GM23338 (cell line): ENCODE measurements at regions not wholly inside any gene's neighbourhood (a gene's known extent, or its start where the extent isn't known, plus 50 kb on each side); places are given as distances from the start of the nearest gene placed in this dataset.

Source experiments
- ATAC-seq: fragments of 200-7000 bp; cut with Tn5 transposase; 3 replicates; pipeline ENCODE4 v1.9.1; 2020
- DNase-seq: peaks from one replicate; pipeline ENCODE4 v3.0.0-alpha.2; 2015; ENCODE audit warnings: low spot score
- H2AFZ ChIP-seq: fragments of 200-600 bp; sonication (generic); 2 replicates; pipeline ENCODE4 v1.8.0; 2016; ENCODE audit warnings: antibody characterized with exemption, mild to moderate bottlenecking, moderate library complexity
- H3F3A ChIP-seq: fragments of 200-600 bp; sonication (generic); replicated peaks from 2 replicates; pipeline ENCODE4 v1.8.0; 2017; ENCODE audit warnings: antibody characterized with exemption, mixed run types, low read depth
- H3K27ac ChIP-seq: fragments of 200-600 bp; sonication (generic); 2 replicates; pipeline ENCODE4 v1.6.1; 2016; ENCODE audit warnings: low read depth
- H3K27me3 ChIP-seq: fragments of 200-600 bp; sonication (generic); 2 replicates; pipeline ENCODE4 v1.8.0; 2016; ENCODE audit warnings: mild to moderate bottlenecking, mixed run types, moderate library complexity; ENCODE audit not compliant: insufficient read depth
- H3K36me3 ChIP-seq: fragments of 200-600 bp; sonication (generic); 2 replicates; pipeline ENCODE4 v1.8.0; 2016; ENCODE audit warnings: mild to moderate bottlenecking; ENCODE audit not compliant: insufficient read depth
- H3K4me1 ChIP-seq: fragments of 200-600 bp; sonication (generic); 2 replicates; pipeline ENCODE4 v1.8.0; 2016; ENCODE audit warnings: mild to moderate bottlenecking, moderate library complexity; ENCODE audit not compliant: insufficient read depth
- H3K4me2 ChIP-seq: fragments of 200-600 bp; sonication (generic); 2 replicates; pipeline ENCODE4 v1.7.1; 2017; ENCODE audit warnings: mixed run types
- H3K4me3 ChIP-seq: fragments of 200-600 bp; sonication (generic); 2 replicates; pipeline ENCODE4 v1.6.1; 2016; ENCODE audit warnings: mixed run types
- H3K79me2 ChIP-seq: fragments of 200-600 bp; sonication (generic); replicated peaks from 2 replicates; pipeline ENCODE4 v1.8.0; 2017; ENCODE audit warnings: mild to moderate bottlenecking; ENCODE audit not compliant: insufficient read depth
- H3K9me2 ChIP-seq: fragments of 200-600 bp; sonication (generic); 2 replicates; pipeline ENCODE4 v1.8.0; 2017; ENCODE audit not compliant: insufficient read depth
- H4K20me1 ChIP-seq: fragments of 200-600 bp; sonication (generic); replicated peaks from 2 replicates; pipeline ENCODE4 v1.8.0; 2017; ENCODE audit warnings: mild to moderate bottlenecking; ENCODE audit not compliant: insufficient read depth
- H3K27ac Mint-ChIP-seq: 2 replicates; pipeline ENCODE4 v1.8.0; 2020; ENCODE audit warnings: inconsistent platforms, mild to moderate bottlenecking, moderate library complexity, mixed read lengths
- H3K27me3 Mint-ChIP-seq: 3 replicates; pipeline ENCODE4 v1.8.0; 2022; ENCODE audit warnings: low read depth, mild to moderate bottlenecking, moderate library complexity, mixed read lengths, inconsistent platforms; ENCODE audit not compliant: insufficient read depth, poor library complexity
- H3K36me3 Mint-ChIP-seq: 3 replicates; pipeline ENCODE4 v1.8.0; 2021; ENCODE audit warnings: low read depth, mild to moderate bottlenecking, inconsistent platforms, moderate library complexity, mixed read lengths
- H3K4me1 Mint-ChIP-seq: 3 replicates; pipeline ENCODE4 v1.8.0; 2020; ENCODE audit warnings: mild to moderate bottlenecking, inconsistent platforms, mixed read lengths
- H3K4me3 Mint-ChIP-seq: 3 replicates; pipeline ENCODE4 v1.8.0; 2021; ENCODE audit warnings: moderate library complexity, mild to moderate bottlenecking, inconsistent platforms, mixed read lengths
- H3K9me3 Mint-ChIP-seq: 3 replicates; pipeline ENCODE4 v1.8.0; 2020; ENCODE audit warnings: moderate library complexity, mild to moderate bottlenecking, inconsistent platforms, mixed read lengths
- CREB1 ChIP-seq: fragments of 250-450 bp; sonication (Bioruptor Pico); IDR thresholded peaks from 2 replicates; pipeline ENCODE4 v1.5.0; 2020; ENCODE audit warnings: low read depth, mild to moderate bottlenecking, moderate library complexity
- EZH2 ChIP-seq: fragments of 200-600 bp; sonication (generic); IDR thresholded peaks from one replicate; pipeline ENCODE4 v1.8.0; 2017; ENCODE audit warnings: antibody characterized with exemption, mild to moderate bottlenecking, low read depth; ENCODE audit not compliant: unreplicated experiment
- EZH2phosphoT487 ChIP-seq: fragments of 200-600 bp; sonication (generic); IDR thresholded peaks from one replicate; pipeline ENCODE4 v1.8.1; 2018; ENCODE audit warnings: antibody characterized with exemption; ENCODE audit not compliant: unreplicated experiment
- JUNB ChIP-seq: IDR thresholded peaks from one replicate; pipeline ENCODE4 v1.6.1; 2016; ENCODE audit warnings: antibody characterized with exemption; ENCODE audit not compliant: unreplicated experiment
- NANOG ChIP-seq: IDR thresholded peaks from 2 replicates; pipeline ENCODE4 v1.6.1; 2016; ENCODE audit warnings: antibody characterized with exemption, borderline replicate concordance
- POLR2AphosphoS5 ChIP-seq: IDR thresholded peaks from 2 replicates; pipeline ENCODE4 v1.6.1; 2016; ENCODE audit warnings: antibody characterized with exemption, low read depth
- STAT1 ChIP-seq: IDR thresholded peaks from one replicate; pipeline ENCODE4 v1.6.1; 2016; ENCODE audit warnings: antibody characterized with exemption; ENCODE audit not compliant: unreplicated experiment
- ZNF114 ChIP-seq: fragments of 250-450 bp; sonication (Bioruptor Pico); IDR thresholded peaks from 2 replicates; pipeline ENCODE4 v1.5.0; 2020; ENCODE audit warnings: mild to moderate bottlenecking, moderate library complexity
- ZNF331 ChIP-seq: fragments of 250-450 bp; sonication (Bioruptor Pico); IDR thresholded peaks from 2 replicates; pipeline ENCODE4 v1.5.0; 2020; ENCODE audit warnings: low read depth, mild to moderate bottlenecking, moderate library complexity
- TF ChIP-seq, protein P1 (sequence below): IDR thresholded peaks from one replicate; pipeline ENCODE4 v1.6.1; 2018; ENCODE audit warnings: antibody characterized with exemption; ENCODE audit not compliant: unreplicated experiment
- TF ChIP-seq, protein P2 (sequence below), 2 experiments: fragments of 200-600 bp in 1 of 2; sonication (generic) in 1 of 2; conservative IDR thresholded peaks; 2 replicates each; pipeline versions ENCODE4 v1.5.1 to v1.6.1; 2016 to 2017; ENCODE audit warnings: antibody characterized with exemption in 2 of 2, low read depth in 2 of 2, mild to moderate bottlenecking in 2 of 2, moderate library complexity in 1 of 2
- TF ChIP-seq, protein P3 (sequence below): IDR thresholded peaks from 2 replicates; pipeline ENCODE4 v1.6.1; 2016; ENCODE audit warnings: antibody characterized with exemption
- TF ChIP-seq, protein P4 (sequence below): fragments of 250-450 bp; sonication (Bioruptor Pico); IDR thresholded peaks from 2 replicates; pipeline ENCODE4 v1.5.0; 2020; ENCODE audit warnings: mild to moderate bottlenecking, moderate library complexity

DNA sequence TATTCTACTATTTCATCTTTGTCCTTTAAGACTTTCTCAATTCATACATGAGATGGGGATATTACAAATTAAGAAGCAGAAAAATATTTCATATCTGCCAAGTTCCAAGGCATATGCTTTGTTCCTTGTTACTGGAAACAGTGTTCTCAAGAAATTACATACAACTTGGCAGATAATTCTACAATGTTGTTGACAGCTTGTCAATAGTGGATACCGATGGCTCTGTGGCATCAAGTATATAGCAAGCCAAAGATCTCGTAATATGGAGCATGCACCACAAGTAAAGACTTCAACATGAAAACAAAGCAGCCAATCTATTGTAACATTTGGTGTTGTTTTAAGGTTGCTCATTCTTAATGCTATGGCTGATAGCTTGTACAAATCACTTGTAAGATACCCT lies 598.2 kb upstream of the KLHL29 start:
- H3K27me3 Mint-ChIP-seq: peaks cover 2% of the 10 kb centered on the region

More for the DNA sequence above, 598.2 kb upstream of the KLHL29 start:
- no peak for TF ChIP-seq ZNF114 (CRISPR knock-in tag)
- TF ChIP-seq POLR2AphosphoS5: no peak
- no peak for TF ChIP-seq CREB1 (CRISPR knock-in tag)
- TF ChIP-seq ZNF331 (CRISPR knock-in tag): no peak
- TF ChIP-seq EZH2: no peak
- TF ChIP-seq, protein P1, sequence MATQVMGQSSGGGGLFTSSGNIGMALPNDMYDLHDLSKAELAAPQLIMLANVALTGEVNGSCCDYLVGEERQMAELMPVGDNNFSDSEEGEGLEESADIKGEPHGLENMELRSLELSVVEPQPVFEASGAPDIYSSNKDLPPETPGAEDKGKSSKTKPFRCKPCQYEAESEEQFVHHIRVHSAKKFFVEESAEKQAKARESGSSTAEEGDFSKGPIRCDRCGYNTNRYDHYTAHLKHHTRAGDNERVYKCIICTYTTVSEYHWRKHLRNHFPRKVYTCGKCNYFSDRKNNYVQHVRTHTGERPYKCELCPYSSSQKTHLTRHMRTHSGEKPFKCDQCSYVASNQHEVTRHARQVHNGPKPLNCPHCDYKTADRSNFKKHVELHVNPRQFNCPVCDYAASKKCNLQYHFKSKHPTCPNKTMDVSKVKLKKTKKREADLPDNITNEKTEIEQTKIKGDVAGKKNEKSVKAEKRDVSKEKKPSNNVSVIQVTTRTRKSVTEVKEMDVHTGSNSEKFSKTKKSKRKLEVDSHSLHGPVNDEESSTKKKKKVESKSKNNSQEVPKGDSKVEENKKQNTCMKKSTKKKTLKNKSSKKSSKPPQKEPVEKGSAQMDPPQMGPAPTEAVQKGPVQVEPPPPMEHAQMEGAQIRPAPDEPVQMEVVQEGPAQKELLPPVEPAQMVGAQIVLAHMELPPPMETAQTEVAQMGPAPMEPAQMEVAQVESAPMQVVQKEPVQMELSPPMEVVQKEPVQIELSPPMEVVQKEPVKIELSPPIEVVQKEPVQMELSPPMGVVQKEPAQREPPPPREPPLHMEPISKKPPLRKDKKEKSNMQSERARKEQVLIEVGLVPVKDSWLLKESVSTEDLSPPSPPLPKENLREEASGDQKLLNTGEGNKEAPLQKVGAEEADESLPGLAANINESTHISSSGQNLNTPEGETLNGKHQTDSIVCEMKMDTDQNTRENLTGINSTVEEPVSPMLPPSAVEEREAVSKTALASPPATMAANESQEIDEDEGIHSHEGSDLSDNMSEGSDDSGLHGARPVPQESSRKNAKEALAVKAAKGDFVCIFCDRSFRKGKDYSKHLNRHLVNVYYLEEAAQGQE: no peak
- TF ChIP-seq, protein P2, sequence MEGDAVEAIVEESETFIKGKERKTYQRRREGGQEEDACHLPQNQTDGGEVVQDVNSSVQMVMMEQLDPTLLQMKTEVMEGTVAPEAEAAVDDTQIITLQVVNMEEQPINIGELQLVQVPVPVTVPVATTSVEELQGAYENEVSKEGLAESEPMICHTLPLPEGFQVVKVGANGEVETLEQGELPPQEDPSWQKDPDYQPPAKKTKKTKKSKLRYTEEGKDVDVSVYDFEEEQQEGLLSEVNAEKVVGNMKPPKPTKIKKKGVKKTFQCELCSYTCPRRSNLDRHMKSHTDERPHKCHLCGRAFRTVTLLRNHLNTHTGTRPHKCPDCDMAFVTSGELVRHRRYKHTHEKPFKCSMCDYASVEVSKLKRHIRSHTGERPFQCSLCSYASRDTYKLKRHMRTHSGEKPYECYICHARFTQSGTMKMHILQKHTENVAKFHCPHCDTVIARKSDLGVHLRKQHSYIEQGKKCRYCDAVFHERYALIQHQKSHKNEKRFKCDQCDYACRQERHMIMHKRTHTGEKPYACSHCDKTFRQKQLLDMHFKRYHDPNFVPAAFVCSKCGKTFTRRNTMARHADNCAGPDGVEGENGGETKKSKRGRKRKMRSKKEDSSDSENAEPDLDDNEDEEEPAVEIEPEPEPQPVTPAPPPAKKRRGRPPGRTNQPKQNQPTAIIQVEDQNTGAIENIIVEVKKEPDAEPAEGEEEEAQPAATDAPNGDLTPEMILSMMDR (conservative IDR thresholded peaks at IDR 0.05; ENCODE audit: low read depth in 2 of 2): no peak
- TF ChIP-seq, protein P3, sequence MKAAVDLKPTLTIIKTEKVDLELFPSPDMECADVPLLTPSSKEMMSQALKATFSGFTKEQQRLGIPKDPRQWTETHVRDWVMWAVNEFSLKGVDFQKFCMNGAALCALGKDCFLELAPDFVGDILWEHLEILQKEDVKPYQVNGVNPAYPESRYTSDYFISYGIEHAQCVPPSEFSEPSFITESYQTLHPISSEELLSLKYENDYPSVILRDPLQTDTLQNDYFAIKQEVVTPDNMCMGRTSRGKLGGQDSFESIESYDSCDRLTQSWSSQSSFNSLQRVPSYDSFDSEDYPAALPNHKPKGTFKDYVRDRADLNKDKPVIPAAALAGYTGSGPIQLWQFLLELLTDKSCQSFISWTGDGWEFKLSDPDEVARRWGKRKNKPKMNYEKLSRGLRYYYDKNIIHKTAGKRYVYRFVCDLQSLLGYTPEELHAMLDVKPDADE: no peak
- no peak for TF ChIP-seq JUNB
- TF ChIP-seq NANOG: no peak
- no peak for TF ChIP-seq STAT1
- TF ChIP-seq, protein P4, sequence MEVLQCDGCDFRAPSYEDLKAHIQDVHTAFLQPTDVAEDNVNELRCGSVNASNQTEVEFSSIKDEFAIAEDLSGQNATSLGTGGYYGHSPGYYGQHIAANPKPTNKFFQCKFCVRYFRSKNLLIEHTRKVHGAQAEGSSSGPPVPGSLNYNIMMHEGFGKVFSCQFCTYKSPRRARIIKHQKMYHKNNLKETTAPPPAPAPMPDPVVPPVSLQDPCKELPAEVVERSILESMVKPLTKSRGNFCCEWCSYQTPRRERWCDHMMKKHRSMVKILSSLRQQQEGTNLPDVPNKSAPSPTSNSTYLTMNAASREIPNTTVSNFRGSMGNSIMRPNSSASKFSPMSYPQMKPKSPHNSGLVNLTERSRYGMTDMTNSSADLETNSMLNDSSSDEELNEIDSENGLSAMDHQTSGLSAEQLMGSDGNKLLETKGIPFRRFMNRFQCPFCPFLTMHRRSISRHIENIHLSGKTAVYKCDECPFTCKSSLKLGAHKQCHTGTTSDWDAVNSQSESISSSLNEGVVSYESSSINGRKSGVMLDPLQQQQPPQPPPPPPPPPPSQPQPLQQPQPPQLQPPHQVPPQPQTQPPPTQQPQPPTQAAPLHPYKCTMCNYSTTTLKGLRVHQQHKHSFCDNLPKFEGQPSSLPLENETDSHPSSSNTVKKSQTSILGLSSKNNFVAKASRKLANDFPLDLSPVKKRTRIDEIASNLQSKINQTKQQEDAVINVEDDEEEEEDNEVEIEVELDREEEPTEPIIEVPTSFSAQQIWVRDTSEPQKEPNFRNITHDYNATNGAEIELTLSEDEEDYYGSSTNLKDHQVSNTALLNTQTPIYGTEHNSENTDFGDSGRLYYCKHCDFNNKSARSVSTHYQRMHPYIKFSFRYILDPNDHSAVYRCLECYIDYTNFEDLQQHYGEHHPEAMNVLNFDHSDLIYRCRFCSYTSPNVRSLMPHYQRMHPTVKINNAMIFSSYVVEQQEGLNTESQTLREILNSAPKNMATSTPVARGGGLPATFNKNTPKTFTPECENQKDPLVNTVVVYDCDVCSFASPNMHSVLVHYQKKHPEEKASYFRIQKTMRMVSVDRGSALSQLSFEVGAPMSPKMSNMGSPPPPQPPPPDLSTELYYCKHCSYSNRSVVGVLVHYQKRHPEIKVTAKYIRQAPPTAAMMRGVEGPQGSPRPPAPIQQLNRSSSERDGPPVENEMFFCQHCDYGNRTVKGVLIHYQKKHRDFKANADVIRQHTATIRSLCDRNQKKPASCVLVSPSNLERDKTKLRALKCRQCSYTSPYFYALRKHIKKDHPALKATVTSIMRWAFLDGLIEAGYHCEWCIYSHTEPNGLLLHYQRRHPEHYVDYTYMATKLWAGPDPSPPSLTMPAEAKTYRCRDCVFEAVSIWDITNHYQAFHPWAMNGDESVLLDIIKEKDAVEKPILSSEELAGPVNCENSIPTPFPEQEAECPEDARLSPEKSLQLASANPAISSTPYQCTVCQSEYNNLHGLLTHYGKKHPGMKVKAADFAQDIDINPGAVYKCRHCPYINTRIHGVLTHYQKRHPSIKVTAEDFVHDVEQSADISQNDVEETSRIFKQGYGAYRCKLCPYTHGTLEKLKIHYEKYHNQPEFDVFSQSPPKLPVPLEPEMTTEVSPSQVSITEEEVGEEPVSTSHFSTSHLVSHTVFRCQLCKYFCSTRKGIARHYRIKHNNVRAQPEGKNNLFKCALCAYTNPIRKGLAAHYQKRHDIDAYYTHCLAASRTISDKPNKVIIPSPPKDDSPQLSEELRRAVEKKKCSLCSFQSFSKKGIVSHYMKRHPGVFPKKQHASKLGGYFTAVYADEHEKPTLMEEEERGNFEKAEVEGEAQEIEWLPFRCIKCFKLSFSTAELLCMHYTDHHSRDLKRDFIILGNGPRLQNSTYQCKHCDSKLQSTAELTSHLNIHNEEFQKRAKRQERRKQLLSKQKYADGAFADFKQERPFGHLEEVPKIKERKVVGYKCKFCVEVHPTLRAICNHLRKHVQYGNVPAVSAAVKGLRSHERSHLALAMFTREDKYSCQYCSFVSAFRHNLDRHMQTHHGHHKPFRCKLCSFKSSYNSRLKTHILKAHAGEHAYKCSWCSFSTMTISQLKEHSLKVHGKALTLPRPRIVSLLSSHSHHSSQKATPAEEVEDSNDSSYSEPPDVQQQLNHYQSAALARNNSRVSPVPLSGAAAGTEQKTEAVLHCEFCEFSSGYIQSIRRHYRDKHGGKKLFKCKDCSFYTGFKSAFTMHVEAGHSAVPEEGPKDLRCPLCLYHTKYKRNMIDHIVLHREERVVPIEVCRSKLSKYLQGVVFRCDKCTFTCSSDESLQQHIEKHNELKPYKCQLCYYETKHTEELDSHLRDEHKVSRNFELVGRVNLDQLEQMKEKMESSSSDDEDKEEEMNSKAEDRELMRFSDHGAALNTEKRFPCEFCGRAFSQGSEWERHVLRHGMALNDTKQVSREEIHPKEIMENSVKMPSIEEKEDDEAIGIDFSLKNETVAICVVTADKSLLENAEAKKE (CRISPR knock-in tag): no peak
- no peak for TF ChIP-seq EZH2phosphoT487
- no peak for DNase-seq
- Mint-ChIP-seq H3K27ac (no peak overlapping the region), H3K9me3 (no peaks in the 10 kb centered on the region), H3K4me3 (no peak overlapping the region), H3K36me3 (no peaks in the 10 kb centered on the region), H3K4me1 (peaks cover 30% of the 10 kb centered on the region)
- Histone ChIP-seq H3K4me3 (no peak overlapping the region), H3K27me3 (no peaks in the 10 kb centered on the region), H3K4me2 (no peak overlapping the region), H3K27ac (no peak overlapping the region), H3F3A (no peaks in the 10 kb centered on the region), H3K9me2 (0 out of 2 replicates have a peak, but pooled peaks cover 12% of the 10 kb centered on the region), H3K36me3 (no peaks in the 10 kb centered on the region), H2AFZ (no peak overlapping the region), H3K4me1 (peaks cover 20% of the 10 kb centered on the region), H4K20me1 (no peaks in the 10 kb centered on the region), H3K79me2 (no peaks in the 10 kb centered on the region)
- ATAC-seq: no peak
